ENCODE measurements at regions not wholly inside any gene's neighbourhood (a gene's known extent, or its start where the extent isn't known, plus 50 kb on each side); places are given as distances from the start of the nearest gene placed in this dataset.

- H3K27ac ChIP-seq (ENCODE audit: low read depth, low read length, poor library complexity, severe bottlenecking) = no peak overlapping the region
- DNase-seq (ENCODE audit: low spot score) = no peak
- no peak overlapping the region for H3K4me2 ChIP-seq (ENCODE audit: low read length)
- TF ChIP-seq CTCF (conservative IDR thresholded peaks at IDR 0.05; ENCODE audit: low read length) (no peak), EZH2phosphoT487 (IDR thresholded peaks at IDR 0.05; ENCODE audit: borderline replicate concordance, low read depth, low read length) (no peak)
- no peaks in the 10 kb centered on the region for H3K9me3 ChIP-seq (ENCODE audit: low read length)
- H3K4me3 ChIP-seq (ENCODE audit: low read depth, low read length, poor library complexity, severe bottlenecking) = no peak overlapping the region
- no peaks in the 10 kb centered on the region for H4K20me1 ChIP-seq (ENCODE audit: insufficient read depth, low read length)
- H3K36me3 ChIP-seq (ENCODE audit: insufficient read depth, low read length) = no peaks in the 10 kb centered on the region
- no TSS peak for BruUV-seq (replicated peaks)
- ChIA-PET CTCF (ENCODE audit: unreplicated experiment) (no interaction called here), POLR2A (no interaction called here)
- no peaks in the 10 kb centered on the region for H3K79me2 ChIP-seq (ENCODE audit: insufficient read depth, low read depth, low read length)
- no peak overlapping the region for H2AFZ ChIP-seq (ENCODE audit: low read length)
- intact Hi-C loops (cut with micrococcal nuclease; ENCODE audit: unreplicated experiment) = no loop called here
- H3K4me1 ChIP-seq (ENCODE audit: insufficient read depth, low read length, poor library complexity, severe bottlenecking) = no peaks in the 10 kb centered on the region
- no peaks in the 10 kb centered on the region for H3K9me2 ChIP-seq (ENCODE audit: insufficient read depth, low read length)
Measured at GRCh38 chr1:212542761-212543187, 65.8 kb upstream of the ATF3 start.

GRCh38 chr1:212544110-212544509 lies 64.5 kb upstream of the ATF3 start:
- Histone ChIP-seq H3K36me3 (ENCODE audit: insufficient read depth, low read length) (no peaks in the 10 kb centered on the region), H3K9me3 (ENCODE audit: low read length) (no peaks in the 10 kb centered on the region), H3K4me2 (ENCODE audit: low read length) (no peak overlapping the region), H2AFZ (ENCODE audit: low read length) (no peak overlapping the region), H3K4me3 (ENCODE audit: low read depth, low read length, poor library complexity, severe bottlenecking) (no peak overlapping the region), H3K27ac (ENCODE audit: low read depth, low read length, poor library complexity, severe bottlenecking) (no peak overlapping the region), H3K79me2 (ENCODE audit: insufficient read depth, low read depth, low read length) (no peaks in the 10 kb centered on the region), H4K20me1 (ENCODE audit: insufficient read depth, low read length) (no peaks in the 10 kb centered on the region), H3K9me2 (ENCODE audit: insufficient read depth, low read length) (no peaks in the 10 kb centered on the region), H3K4me1 (ENCODE audit: insufficient read depth, low read length, poor library complexity, severe bottlenecking) (no peaks in the 10 kb centered on the region)
- intact Hi-C loops (cut with micrococcal nuclease; ENCODE audit: unreplicated experiment) = no loop called here
- ChIA-PET CTCF (ENCODE audit: unreplicated experiment) (no interaction called here), POLR2A (interaction anchor here (0.6 kb wide), 1 partner anchor 15 kb away, joined by 3 read pairs; no protein-coding TSS in a partner anchor)
- BruUV-seq (replicated peaks) = no TSS peak
- DNase-seq (ENCODE audit: low spot score) = no peak
- TF ChIP-seq EZH2phosphoT487 (IDR thresholded peaks at IDR 0.05; ENCODE audit: borderline replicate concordance, low read depth, low read length) (no peak), CTCF (conservative IDR thresholded peaks at IDR 0.05; ENCODE audit: low read length) (no peak)

GRCh38 chr1:212545941-212546635 lies 62.5 kb upstream of the ATF3 start:
- no peak overlapping the region for H2AFZ ChIP-seq (ENCODE audit: low read length)

More at GRCh38 chr1:212545941-212546635, 62.5 kb upstream of the ATF3 start:
- Histone ChIP-seq H4K20me1 (ENCODE audit: insufficient read depth, low read length) (no peaks in the 10 kb centered on the region), H3K79me2 (ENCODE audit: insufficient read depth, low read depth, low read length) (no peaks in the 10 kb centered on the region), H3K9me3 (ENCODE audit: low read length) (no peaks in the 10 kb centered on the region), H3K4me1 (ENCODE audit: insufficient read depth, low read length, poor library complexity, severe bottlenecking) (no peaks in the 10 kb centered on the region), H3K36me3 (ENCODE audit: insufficient read depth, low read length) (no peaks in the 10 kb centered on the region), H3K4me3 (ENCODE audit: low read depth, low read length, poor library complexity, severe bottlenecking) (no peak overlapping the region), H3K27ac (ENCODE audit: low read depth, low read length, poor library complexity, severe bottlenecking) (no peak overlapping the region), H3K4me2 (ENCODE audit: low read length) (no peak overlapping the region), H3K9me2 (ENCODE audit: insufficient read depth, low read length) (no peaks in the 10 kb centered on the region)
- TF ChIP-seq CTCF (conservative IDR thresholded peaks at IDR 0.05; ENCODE audit: low read length) (no peak), EZH2phosphoT487 (IDR thresholded peaks at IDR 0.05; ENCODE audit: borderline replicate concordance, low read depth, low read length) (no peak)
- intact Hi-C loops (cut with micrococcal nuclease; ENCODE audit: unreplicated experiment) = no loop called here
- no peak for DNase-seq (ENCODE audit: low spot score)
- ChIA-PET POLR2A (interaction anchor here (0.6 to 2.0 kb wide), 5 partner anchors 9 to 398 kb away, joined by 3 to 10 read pairs (median 3); no protein-coding TSS in a partner anchor), CTCF (ENCODE audit: unreplicated experiment) (no interaction called here)
- no TSS peak for BruUV-seq (replicated peaks)

Measured in OCI-LY7 (cell line).